ENCODE measurements at regions not wholly inside any gene's neighbourhood (a gene's known extent, or its start where the extent isn't known, plus 50 kb on each side); places are given as distances from the start of the nearest gene placed in this dataset.
A peak's percentile ranks its signal among the peaks of the same experiment; 100 is the strongest.

GRCh38 chr6:19470333-19470732 lies 366.8 kb upstream of the ID4 start:
- H3K79me2 ChIP-seq (ENCODE audit: control insufficient read depth, low read length): no peaks in the 10 kb centered on the region
- H3F3A ChIP-seq (ENCODE audit: control insufficient read depth, insufficient read depth): no peaks in the 10 kb centered on the region
- H3K27ac ChIP-seq (ENCODE audit: low read depth, low read length): no peak overlapping the region
- H3K4me3 ChIP-seq (ENCODE audit: low read length): no peak overlapping the region
- no peaks in the 10 kb centered on the region for H4K20me1 ChIP-seq (ENCODE audit: control insufficient read depth, insufficient read depth, low read depth, low read length)
- H3K4me2 ChIP-seq (ENCODE audit: low read length): no peak overlapping the region
- H3K9me2 ChIP-seq (replicated peaks; ENCODE audit: control insufficient read depth, low read length): no peaks in the 10 kb centered on the region
- no peak for TF ChIP-seq EZH2phosphoT487 (IDR thresholded peaks at IDR 0.05; ENCODE audit: borderline replicate concordance, low read length)
- H3K27me3 ChIP-seq (ENCODE audit: control insufficient read depth, low read length): no peaks in the 10 kb centered on the region
- H3K9me3 ChIP-seq (ENCODE audit: control insufficient read depth, insufficient read depth, low read length): no peaks in the 10 kb centered on the region; the same call in 1 of the 2 replicates
- H3K36me3 ChIP-seq (ENCODE audit: control insufficient read depth, low read length): no peaks in the 10 kb centered on the region
- no peaks in the 10 kb centered on the region for H3K4me1 ChIP-seq (ENCODE audit: control insufficient read depth, low read length)

- Histone ChIP-seq H3K9me2 (replicated peaks; ENCODE audit: control insufficient read depth, low read length) (no peaks in the 10 kb centered on the region), H3K79me2 (ENCODE audit: control insufficient read depth, low read length) (no peaks in the 10 kb centered on the region), H4K20me1 (ENCODE audit: control insufficient read depth, insufficient read depth, low read depth, low read length) (no peaks in the 10 kb centered on the region), H3K9me3 (ENCODE audit: control insufficient read depth, insufficient read depth, low read length) (no peaks in the 10 kb centered on the region; the same call in 1 of the 2 replicates), H3F3A (ENCODE audit: control insufficient read depth, insufficient read depth) (no peaks in the 10 kb centered on the region), H3K4me3 (ENCODE audit: low read length) (no peak overlapping the region), H3K36me3 (ENCODE audit: control insufficient read depth, low read length) (no peaks in the 10 kb centered on the region), H3K27ac (ENCODE audit: low read depth, low read length) (no peak overlapping the region), H3K4me1 (ENCODE audit: control insufficient read depth, low read length) (no peaks in the 10 kb centered on the region), H3K27me3 (ENCODE audit: control insufficient read depth, low read length) (no peaks in the 10 kb centered on the region), H3K4me2 (ENCODE audit: low read length) (no peak overlapping the region)
- no peak for TF ChIP-seq CTCF (IDR thresholded peaks at IDR 0.05; ENCODE audit: low read depth, low read length, poor library complexity, severe bottlenecking)
- TF ChIP-seq EZH2phosphoT487 (IDR thresholded peaks at IDR 0.05; ENCODE audit: borderline replicate concordance, low read length): no peak
Measured at GRCh38 chr6:19472153-19472552, 365.0 kb upstream of the ID4 start.

GRCh38 chr6:19472850-19473249 lies 364.3 kb upstream of the ID4 start:
- H3K4me3 ChIP-seq (ENCODE audit: low read length): no peak overlapping the region
- no peak overlapping the region for H3K4me2 ChIP-seq (ENCODE audit: low read length)
- H3F3A ChIP-seq (ENCODE audit: control insufficient read depth, insufficient read depth): no peaks in the 10 kb centered on the region

GRCh38 chr6:19477563-19477962 lies 359.6 kb upstream of the ID4 start:
- no peak for TF ChIP-seq CTCF (IDR thresholded peaks at IDR 0.05; ENCODE audit: low read depth, low read length, poor library complexity, severe bottlenecking)
- TF ChIP-seq EZH2phosphoT487 (IDR thresholded peaks at IDR 0.05; ENCODE audit: borderline replicate concordance, low read length): no peak
- H3F3A ChIP-seq (ENCODE audit: control insufficient read depth, insufficient read depth): no peaks in the 10 kb centered on the region
- no peaks in the 10 kb centered on the region for H3K36me3 ChIP-seq (ENCODE audit: control insufficient read depth, low read length)
- no peak overlapping the region for H3K4me2 ChIP-seq (ENCODE audit: low read length)
- no peaks in the 10 kb centered on the region; the same call in 1 of the 2 replicates for H3K9me3 ChIP-seq (ENCODE audit: control insufficient read depth, insufficient read depth, low read length)
- no peak overlapping the region for H3K27ac ChIP-seq (ENCODE audit: low read depth, low read length)
- H3K9me2 ChIP-seq (replicated peaks; ENCODE audit: control insufficient read depth, low read length): no peaks in the 10 kb centered on the region
- H3K27me3 ChIP-seq (ENCODE audit: control insufficient read depth, low read length): no peaks in the 10 kb centered on the region
- H3K4me3 ChIP-seq (ENCODE audit: low read length): no peak overlapping the region
- H3K79me2 ChIP-seq (ENCODE audit: control insufficient read depth, low read length): no peaks in the 10 kb centered on the region
- H3K4me1 ChIP-seq (ENCODE audit: control insufficient read depth, low read length): no peaks in the 10 kb centered on the region
- no peaks in the 10 kb centered on the region for H4K20me1 ChIP-seq (ENCODE audit: control insufficient read depth, insufficient read depth, low read depth, low read length)

More at GRCh38 chr6:19472850-19473249, 364.3 kb upstream of the ID4 start:
- no peaks in the 10 kb centered on the region for H3K9me2 ChIP-seq (replicated peaks; ENCODE audit: control insufficient read depth, low read length)
- H3K27me3 ChIP-seq (ENCODE audit: control insufficient read depth, low read length): no peaks in the 10 kb centered on the region
- H4K20me1 ChIP-seq (ENCODE audit: control insufficient read depth, insufficient read depth, low read depth, low read length): no peaks in the 10 kb centered on the region
- no peaks in the 10 kb centered on the region for H3K4me1 ChIP-seq (ENCODE audit: control insufficient read depth, low read length)
- no peaks in the 10 kb centered on the region; the same call in 1 of the 2 replicates for H3K9me3 ChIP-seq (ENCODE audit: control insufficient read depth, insufficient read depth, low read length)
- TF ChIP-seq CTCF (IDR thresholded peaks at IDR 0.05; ENCODE audit: low read depth, low read length, poor library complexity, severe bottlenecking) (peak; percentile 54), EZH2phosphoT487 (IDR thresholded peaks at IDR 0.05; ENCODE audit: borderline replicate concordance, low read length) (no peak)
- no peaks in the 10 kb centered on the region for H3K36me3 ChIP-seq (ENCODE audit: control insufficient read depth, low read length)
- H3K79me2 ChIP-seq (ENCODE audit: control insufficient read depth, low read length): no peaks in the 10 kb centered on the region
- H3K27ac ChIP-seq (ENCODE audit: low read depth, low read length): no peak overlapping the region
